Kidney (tissue), 13 donors: ENCODE measurements at regions not wholly inside any gene's neighbourhood (a gene's known extent, or its start where the extent isn't known, plus 50 kb on each side); places are given as distances from the start of the nearest gene placed in this dataset.

Experiments used
- DNase-seq, 5 donors: peaks; one replicate each; pipeline ENCODE4 v3.0.0-alpha.2; 2013 to 2020
- FAIRE-seq: peaks from 2 replicates; lab custom pipeline; 2012; peaks lifted over from hg19 to GRCh38; lab: Jason Lieb, UNC
- H3K27ac ChIP-seq, 2 donors: one replicate each; pipeline ENCODE4 v1.7.0; 2013; ENCODE audit warnings: low read depth in 2 of 2, low read length in 2 of 2, inconsistent platforms in 1 of 2
- H3K27me3 ChIP-seq: one replicate; pipeline ENCODE4 v1.7.1; 2013; ENCODE audit warnings: low read length, inconsistent platforms; ENCODE audit not compliant: control insufficient read depth, insufficient read depth
- H3K36me3 ChIP-seq, 3 donors: one replicate each; pipeline versions ENCODE4 v1.7.0 to v1.7.1; 2013; ENCODE audit warnings: low read length in 3 of 3, control low read depth in 1 of 3, inconsistent platforms in 1 of 3; ENCODE audit not compliant: insufficient read depth in 3 of 3, control insufficient read depth in 2 of 3
- H3K4me1 ChIP-seq, 3 donors: one replicate each; pipeline versions ENCODE4 v1.7.0 to v1.7.1; 2013; ENCODE audit warnings: low read length in 3 of 3, inconsistent platforms in 1 of 3, low read depth in 1 of 3; ENCODE audit not compliant: control insufficient read depth in 2 of 3, insufficient read depth in 2 of 3
- H3K4me3 ChIP-seq, 3 donors: one replicate each; pipeline versions ENCODE4 v1.7.0 to v1.8.1; 2013; ENCODE audit warnings: low read length in 3 of 3, control low read depth in 1 of 3, inconsistent platforms in 1 of 3
- H3K9ac ChIP-seq, 3 donors: one replicate each; pipeline versions ENCODE4 v1.7.0 to v1.7.1; 2013; ENCODE audit warnings: low read length in 3 of 3, control low read depth in 1 of 3, inconsistent platforms in 1 of 3
- H3K9me3 ChIP-seq, 3 donors: one replicate each; pipeline versions ENCODE4 v1.7.0 to v1.7.1; 2013; ENCODE audit warnings: low read length in 3 of 3, control low read depth in 1 of 3, inconsistent platforms in 1 of 3; ENCODE audit not compliant: control insufficient read depth in 2 of 3, insufficient read depth in 1 of 3
- intact Hi-C: fragments of 100-400 bp; cut with DNase I; formaldehyde crosslinking; loops from one replicate; pipeline ENCODE4 v1.11.1; 2022
- TF ChIP-seq, protein P1 (sequence below): IDR thresholded peaks from 3 replicates; pipeline ENCODE4 v1.5.1; 2012; ENCODE audit warnings: mild to moderate bottlenecking, moderate library complexity, borderline replicate concordance; ENCODE audit not compliant: insufficient read depth; ENCODE audit errors: extremely low read depth
- donor health status: control.
- donor health status: control.
- donor health status: control.
- donor health status: control.
- donor health status: control.
- donor health status: DM: yes; HTN: yes; CAD: no.
- donor health status: Normal renal cell carcinoma (clear cell type).

DNA sequence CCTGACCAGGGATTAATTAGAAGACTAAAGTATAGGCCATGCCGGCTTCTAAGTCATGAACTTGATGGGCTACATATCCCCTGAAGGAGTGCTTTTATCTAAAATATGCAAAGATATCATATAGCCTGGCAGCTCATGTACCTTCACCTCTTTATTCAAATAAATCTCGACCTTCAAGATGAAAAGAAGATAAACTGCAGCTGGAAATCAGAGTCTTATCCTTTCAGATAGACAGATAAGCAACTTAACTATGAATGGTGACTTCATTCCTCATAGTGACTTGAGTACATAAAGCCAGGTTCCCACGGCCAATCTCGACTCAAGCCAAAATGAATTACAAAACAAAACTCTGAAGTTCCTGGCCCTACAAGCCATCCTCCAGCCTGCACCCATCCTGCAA is 165.3 kb upstream of the KLHL29 start:
- no peaks in the 10 kb centered on the region for H3K9me3 ChIP-seq
- intact Hi-C loops = no loop called here
- no peaks in the 10 kb centered on the region for H3K4me1 ChIP-seq
- H3K9ac ChIP-seq = no peak overlapping the region
- TF ChIP-seq, protein P1, sequence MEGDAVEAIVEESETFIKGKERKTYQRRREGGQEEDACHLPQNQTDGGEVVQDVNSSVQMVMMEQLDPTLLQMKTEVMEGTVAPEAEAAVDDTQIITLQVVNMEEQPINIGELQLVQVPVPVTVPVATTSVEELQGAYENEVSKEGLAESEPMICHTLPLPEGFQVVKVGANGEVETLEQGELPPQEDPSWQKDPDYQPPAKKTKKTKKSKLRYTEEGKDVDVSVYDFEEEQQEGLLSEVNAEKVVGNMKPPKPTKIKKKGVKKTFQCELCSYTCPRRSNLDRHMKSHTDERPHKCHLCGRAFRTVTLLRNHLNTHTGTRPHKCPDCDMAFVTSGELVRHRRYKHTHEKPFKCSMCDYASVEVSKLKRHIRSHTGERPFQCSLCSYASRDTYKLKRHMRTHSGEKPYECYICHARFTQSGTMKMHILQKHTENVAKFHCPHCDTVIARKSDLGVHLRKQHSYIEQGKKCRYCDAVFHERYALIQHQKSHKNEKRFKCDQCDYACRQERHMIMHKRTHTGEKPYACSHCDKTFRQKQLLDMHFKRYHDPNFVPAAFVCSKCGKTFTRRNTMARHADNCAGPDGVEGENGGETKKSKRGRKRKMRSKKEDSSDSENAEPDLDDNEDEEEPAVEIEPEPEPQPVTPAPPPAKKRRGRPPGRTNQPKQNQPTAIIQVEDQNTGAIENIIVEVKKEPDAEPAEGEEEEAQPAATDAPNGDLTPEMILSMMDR = no peak
- no peaks in the 10 kb centered on the region for H3K27me3 ChIP-seq
- no peak for FAIRE-seq
- H3K4me3 ChIP-seq = no peak overlapping the region
- DNase-seq = no peak
- H3K27ac ChIP-seq = no peak overlapping the region
- no peaks in the 10 kb centered on the region for H3K36me3 ChIP-seq

DNA sequence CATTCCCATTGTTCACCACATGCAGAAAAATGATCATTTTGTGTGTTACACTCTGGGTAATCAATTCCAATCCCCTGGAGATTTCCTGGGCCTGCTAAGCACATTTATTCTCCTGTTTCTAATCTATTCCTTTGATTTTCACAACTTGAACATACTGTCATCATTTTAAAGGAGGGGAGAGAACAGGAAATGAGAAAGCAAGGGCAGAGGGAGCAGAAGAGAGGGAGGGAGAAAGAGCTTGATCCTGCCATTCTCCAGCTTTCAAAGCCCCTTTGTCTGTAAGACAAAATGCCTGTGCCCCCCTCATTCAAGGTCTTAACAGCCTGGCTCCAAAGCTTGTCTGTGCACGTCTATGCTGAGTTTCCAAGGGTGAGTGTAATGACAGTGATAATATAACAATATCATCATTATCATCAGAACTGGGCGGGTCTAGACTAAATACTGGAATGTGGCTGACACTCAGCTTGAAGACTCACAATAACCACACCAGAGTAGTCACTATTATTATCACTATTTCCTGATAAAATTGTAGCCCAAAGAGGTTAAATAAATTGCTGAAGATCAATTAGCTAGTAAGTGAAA is 164.4 kb upstream of the KLHL29 start:
- TF ChIP-seq, protein P1 = no peak
- no peaks in the 10 kb centered on the region for H3K27me3 ChIP-seq
- H3K36me3 ChIP-seq = no peaks in the 10 kb centered on the region
- H3K4me3 ChIP-seq = no peak overlapping the region
- no peaks in the 10 kb centered on the region for H3K4me1 ChIP-seq
- no peaks in the 10 kb centered on the region for H3K9me3 ChIP-seq
- DNase-seq (no peak), FAIRE-seq (no peak)
- intact Hi-C loops = no loop called here
- H3K27ac ChIP-seq = no peak overlapping the region
- H3K9ac ChIP-seq = no peak overlapping the region

DNA sequence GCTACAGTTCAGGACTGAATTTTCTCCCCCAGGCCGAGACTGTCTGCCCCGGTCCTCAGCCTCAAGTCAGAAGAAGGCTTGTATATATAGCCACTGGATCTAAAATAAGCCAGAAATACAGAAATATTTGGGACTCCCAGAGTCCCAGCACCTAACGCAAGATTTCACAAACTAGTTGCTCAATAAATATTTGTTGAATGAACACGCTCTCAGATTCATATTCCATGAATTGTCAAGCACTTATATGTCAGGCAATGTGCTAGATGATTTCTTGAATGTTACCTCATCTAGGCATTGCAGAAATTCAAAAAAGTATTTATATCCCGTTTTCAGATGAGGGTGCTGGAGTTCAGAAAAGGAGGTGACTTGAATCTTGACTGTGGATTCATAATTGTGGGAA is 163.7 kb upstream of the KLHL29 start:
- H3K36me3 ChIP-seq = no peaks in the 10 kb centered on the region
- H3K9ac ChIP-seq = no peak overlapping the region
- no peaks in the 10 kb centered on the region for H3K9me3 ChIP-seq
- H3K27ac ChIP-seq = no peak overlapping the region
- TF ChIP-seq, protein P1 = no peak
- DNase-seq (no peak), FAIRE-seq (no peak)
- no peaks in the 10 kb centered on the region for H3K27me3 ChIP-seq
- intact Hi-C loops = no loop called here
- H3K4me1 ChIP-seq = no peaks in the 10 kb centered on the region
- H3K4me3 ChIP-seq = no peak overlapping the region

DNA sequence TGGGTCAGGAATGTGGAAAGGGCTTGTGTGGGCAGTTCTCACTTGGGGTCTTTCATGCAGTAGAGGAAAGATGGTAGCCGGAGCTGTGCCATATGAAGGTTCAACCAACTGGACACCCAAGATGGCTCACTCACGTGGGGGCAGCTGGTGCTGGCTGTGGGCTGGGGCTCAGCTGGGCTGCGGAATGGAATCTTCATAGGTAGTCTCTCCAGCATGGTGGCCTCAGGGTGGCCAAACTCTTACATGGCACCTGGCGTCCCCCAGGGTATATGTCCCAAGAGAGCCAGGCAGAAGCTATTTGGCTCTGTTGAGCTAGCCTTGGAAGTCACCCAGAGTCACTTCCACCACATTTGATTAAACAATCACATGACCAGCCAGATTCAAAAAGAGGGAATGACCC is 163.1 kb upstream of the KLHL29 start:
- Histone ChIP-seq H3K36me3 (no peaks in the 10 kb centered on the region), H3K27me3 (no peaks in the 10 kb centered on the region), H3K4me3 (no peak overlapping the region), H3K9ac (no peak overlapping the region), H3K27ac (no peak overlapping the region), H3K4me1 (no peaks in the 10 kb centered on the region), H3K9me3 (no peaks in the 10 kb centered on the region)
- intact Hi-C loops = no loop called here
- TF ChIP-seq, protein P1 = no peak
- DNase-seq (no peak), FAIRE-seq (no peak)
